SK-N-SH (cell line): ENCODE measurements at regions not wholly inside any gene's neighbourhood (a gene's known extent, or its start where the extent isn't known, plus 50 kb on each side); places are given as distances from the start of the nearest gene placed in this dataset.

ENCODE experiments used
- CTCF ChIA-PET: fragments of 300-600, 350-600 bp; formaldehyde crosslinking; extraction: SDS; loops from one replicate; lab custom pipeline; 2021; lab: Yijun Ruan, JAX
- POLR2A ChIA-PET: fragments of 350-600 bp; sonication (Branson Sonifier 250); formaldehyde crosslinking; extraction: SDS; loops from one replicate; lab custom pipeline; 2020; ENCODE audit warnings: antibody characterized with exemption, inconsistent platforms; lab: Yijun Ruan, JAX
- DNase-seq: peaks from one replicate; pipeline ENCODE4 v3.0.0; 2012
- H2AFZ ChIP-seq: fragments of 200-600 bp; sonication (generic); 2 replicates; pipeline ENCODE4 v1.8.1; 2016; ENCODE audit warnings: antibody characterized with exemption, mild to moderate bottlenecking, low read depth
- H3F3A ChIP-seq: fragments of 200-600 bp; sonication (generic); replicated peaks from 2 replicates; pipeline ENCODE3; 2016; ENCODE audit warnings: antibody characterized with exemption, mild to moderate bottlenecking; ENCODE audit not compliant: insufficient read depth
- H3K27ac ChIP-seq, 2 experiments: fragments of 200-500 bp in 1 of 2; fragments of 200-600 bp in 1 of 2; sonication (Bioruptor generic) in 1 of 2; sonication (generic), shearing (Covaris generic) in 1 of 2; 2 replicates each; pipeline versions ENCODE4 v1.5.1 to v1.6.1; 2014 to 2016; ENCODE audit warnings: low read depth in 2 of 2, inconsistent platforms in 1 of 2, low read length in 1 of 2, mild to moderate bottlenecking in 1 of 2, mixed read lengths in 1 of 2
- H3K27me3 ChIP-seq: fragments of 200-600 bp; sonication (generic), shearing (Covaris generic); 2 replicates; pipeline ENCODE4 v1.6.1; 2016; ENCODE audit warnings: mixed run types; ENCODE audit not compliant: insufficient read depth
- H3K36me3 ChIP-seq, 2 experiments: fragments of 200-500 bp in 1 of 2; fragments of 200-600 bp in 1 of 2; sonication (Bioruptor generic) in 1 of 2; sonication (generic) in 1 of 2; replicated peaks in 1 of 2; 2 replicates each; pipeline versions ENCODE3 to v1.5.1; 2014 to 2016; ENCODE audit warnings: low read length in 1 of 2, mild to moderate bottlenecking in 1 of 2; ENCODE audit not compliant: insufficient read depth in 2 of 2, control insufficient read depth in 1 of 2
- H3K4me1 ChIP-seq, 2 experiments: fragments of 200-500 bp in 1 of 2; fragments of 200-600 bp in 1 of 2; sonication (Bioruptor generic) in 1 of 2; sonication (generic), shearing (Covaris generic) in 1 of 2; 2 replicates each; pipeline versions ENCODE4 v1.5.1 to v1.6.1; 2014 to 2016; ENCODE audit warnings: low read depth in 1 of 2, low read length in 1 of 2, mixed run types in 1 of 2; ENCODE audit not compliant: insufficient read depth in 2 of 2, control insufficient read depth in 1 of 2
- H3K4me2 ChIP-seq: fragments of 200-600 bp; sonication (generic), shearing (Covaris generic); 2 replicates; pipeline ENCODE4 v1.6.1; 2017; ENCODE audit warnings: mixed run types
- H3K4me3 ChIP-seq, 2 experiments: fragments of 200-500 bp in 1 of 2; fragments of 200-600 bp in 1 of 2; sonication (Bioruptor generic) in 1 of 2; sonication (generic), shearing (Covaris generic) in 1 of 2; 2 replicates each; pipeline versions ENCODE4 v1.5.1 to v1.8.1; 2014 to 2016; ENCODE audit warnings: low read depth in 2 of 2, inconsistent platforms in 1 of 2, low read length in 1 of 2, mild to moderate bottlenecking in 1 of 2, mixed read lengths in 1 of 2, moderate library complexity in 1 of 2
- H3K79me2 ChIP-seq: fragments of 200-600 bp; sonication (generic); 2 replicates; pipeline ENCODE4 v1.8.1; 2017; ENCODE audit warnings: mild to moderate bottlenecking; ENCODE audit not compliant: insufficient read depth
- H3K9ac ChIP-seq: fragments of 200-600 bp; sonication (generic); 2 replicates; pipeline ENCODE4 v1.6.1; 2017; ENCODE audit warnings: mixed run types
- H3K9me2 ChIP-seq: fragments of 200-600 bp; sonication (generic); 2 replicates; pipeline ENCODE4 v1.6.1; 2017; ENCODE audit warnings: mixed run types
- H3K9me3 ChIP-seq: fragments of 200-600 bp; sonication (generic); 2 replicates; pipeline ENCODE4 v1.6.1; 2017; ENCODE audit warnings: mixed run types, mild to moderate bottlenecking, moderate library complexity
- H4K20me1 ChIP-seq: fragments of 200-600 bp; sonication (generic); 2 replicates; pipeline ENCODE4 v1.6.1; 2017; ENCODE audit warnings: mild to moderate bottlenecking, mixed run types; ENCODE audit not compliant: insufficient read depth
- CHD2 ChIP-seq: fragments of 150-350 bp; IDR thresholded peaks from 2 replicates; pipeline ENCODE4 v1.6.1; 2018; ENCODE audit warnings: low read length; ENCODE audit not compliant: partially characterized antibody
- EP300 ChIP-seq, 2 experiments: IDR thresholded peaks; 2 replicates each; pipeline versions ENCODE4 v1.4.0 to v1.6.1; 2012; ENCODE audit warnings: borderline replicate concordance in 1 of 2, low read depth in 1 of 2, low read length in 1 of 2
- EZH2phosphoT487 ChIP-seq: fragments of 200-600 bp; sonication (generic); IDR thresholded peaks from 2 replicates; pipeline ENCODE4 v1.6.1; 2017; ENCODE audit warnings: low read depth, mixed run types, mild to moderate bottlenecking, antibody characterized with exemption, moderate library complexity, borderline replicate concordance
- FOSL2 ChIP-seq: IDR thresholded peaks from 2 replicates; pipeline ENCODE4 v1.4.0; 2012; ENCODE audit warnings: low read depth, mild to moderate bottlenecking, moderate library complexity, borderline replicate concordance
- GABPA ChIP-seq: IDR thresholded peaks from 2 replicates; pipeline ENCODE4 v1.4.0; 2012; ENCODE audit warnings: low read depth, mild to moderate bottlenecking
- JUND ChIP-seq: IDR thresholded peaks from 2 replicates; pipeline ENCODE4 v1.4.0; 2012
- MEF2A ChIP-seq: IDR thresholded peaks from 2 replicates; pipeline ENCODE4 v1.4.0; 2012; ENCODE audit warnings: low read depth, borderline replicate concordance
- NRF1 ChIP-seq: IDR thresholded peaks from 2 replicates; pipeline ENCODE4 v1.6.1; 2012; ENCODE audit warnings: low read depth, mild to moderate bottlenecking, low read length
- POLR2AphosphoS5 ChIP-seq: IDR thresholded peaks from 2 replicates; pipeline ENCODE4 v1.6.1; 2012; ENCODE audit warnings: low read depth, low read length
- RCOR1 ChIP-seq: fragments of 150-350 bp; IDR thresholded peaks from 2 replicates; pipeline ENCODE4 v1.6.1; 2017; ENCODE audit warnings: antibody characterized with exemption, low read length
- RFX5 ChIP-seq: IDR thresholded peaks from 2 replicates; pipeline ENCODE4 v1.6.1; 2012; ENCODE audit warnings: mild to moderate bottlenecking, improper control_type of control experiment, low read length
- SIN3A ChIP-seq: IDR thresholded peaks from 2 replicates; pipeline ENCODE4 v1.6.1; 2012; ENCODE audit warnings: low read depth, mild to moderate bottlenecking, low read length, moderate library complexity, borderline replicate concordance
- TAF1 ChIP-seq: IDR thresholded peaks from 2 replicates; pipeline ENCODE4 v1.6.1; 2012; ENCODE audit warnings: low read depth, mild to moderate bottlenecking, low read length, moderate library complexity, borderline replicate concordance
- TCF12 ChIP-seq: IDR thresholded peaks from 2 replicates; pipeline ENCODE4 v1.4.0; 2012
- YY1 ChIP-seq: IDR thresholded peaks from 2 replicates; pipeline ENCODE4 v1.4.0; 2012; ENCODE audit warnings: low read depth, mild to moderate bottlenecking
- WGBS: methylation state at CpG from one replicate; pipeline ENCODE4 v1.1.6; 2017; ENCODE audit warnings: low lambda C conversion rate; 5-methylcytosine and 5-hydroxymethylcytosine counted together
- TF ChIP-seq, protein P1 (sequence below): IDR thresholded peaks from 2 replicates; pipeline ENCODE4 v1.4.0; 2012; ENCODE audit warnings: low read depth, borderline replicate concordance
- TF ChIP-seq, protein P2 (sequence below): IDR thresholded peaks from 2 replicates; pipeline ENCODE4 v1.4.0; 2012; ENCODE audit warnings: low read depth
- TF ChIP-seq, protein P3 (sequence below): IDR thresholded peaks from 2 replicates; pipeline ENCODE4 v1.6.1; 2012; ENCODE audit warnings: mild to moderate bottlenecking, low read depth, low read length, moderate library complexity

DNA sequence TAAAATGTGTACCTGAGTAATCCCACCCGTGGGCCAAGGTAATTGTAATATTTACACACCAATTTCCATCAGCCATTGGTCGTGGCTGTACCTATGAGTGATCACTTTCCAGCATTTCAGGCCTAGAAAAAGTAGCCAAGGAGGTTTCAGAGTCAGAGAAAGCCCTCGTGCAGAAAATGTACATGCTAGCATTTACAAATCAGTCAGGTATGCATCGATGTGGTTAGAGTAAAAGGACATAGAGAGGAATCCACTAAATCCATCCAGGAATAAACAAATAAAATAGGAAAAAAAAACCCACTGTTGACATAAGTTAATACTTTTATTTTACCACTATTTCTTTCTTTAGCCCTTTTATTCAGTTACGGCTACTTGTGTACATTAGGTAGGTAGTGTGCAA, 256.8 kb downstream of the TRIML1 start:
- H3K9me3 ChIP-seq = no peaks in the 10 kb centered on the region
- WGBS = 44% methylated on average over 5 of the region's 5 CpGs
- H3K4me3 ChIP-seq = no peak overlapping the region
- CTCF ChIA-PET = no interaction called here
- no peaks in the 10 kb centered on the region for H3K36me3 ChIP-seq
- H3K27me3 ChIP-seq = no peaks in the 10 kb centered on the region
- H2AFZ ChIP-seq = no peak overlapping the region
- H3K4me1 ChIP-seq = no peaks in the 10 kb centered on the region
- H3K27ac ChIP-seq = no peak overlapping the region
- TF ChIP-seq NRF1 = no peak
- TF ChIP-seq, protein P1, sequence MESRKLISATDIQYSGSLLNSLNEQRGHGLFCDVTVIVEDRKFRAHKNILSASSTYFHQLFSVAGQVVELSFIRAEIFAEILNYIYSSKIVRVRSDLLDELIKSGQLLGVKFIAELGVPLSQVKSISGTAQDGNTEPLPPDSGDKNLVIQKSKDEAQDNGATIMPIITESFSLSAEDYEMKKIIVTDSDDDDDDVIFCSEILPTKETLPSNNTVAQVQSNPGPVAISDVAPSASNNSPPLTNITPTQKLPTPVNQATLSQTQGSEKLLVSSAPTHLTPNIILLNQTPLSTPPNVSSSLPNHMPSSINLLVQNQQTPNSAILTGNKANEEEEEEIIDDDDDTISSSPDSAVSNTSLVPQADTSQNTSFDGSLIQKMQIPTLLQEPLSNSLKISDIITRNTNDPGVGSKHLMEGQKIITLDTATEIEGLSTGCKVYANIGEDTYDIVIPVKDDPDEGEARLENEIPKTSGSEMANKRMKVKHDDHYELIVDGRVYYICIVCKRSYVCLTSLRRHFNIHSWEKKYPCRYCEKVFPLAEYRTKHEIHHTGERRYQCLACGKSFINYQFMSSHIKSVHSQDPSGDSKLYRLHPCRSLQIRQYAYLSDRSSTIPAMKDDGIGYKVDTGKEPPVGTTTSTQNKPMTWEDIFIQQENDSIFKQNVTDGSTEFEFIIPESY = no peak
- TF ChIP-seq MEF2A = no peak
- POLR2A ChIA-PET = no interaction called here
- no peak overlapping the region for H3K9ac ChIP-seq
- no peak overlapping the region for H3K4me2 ChIP-seq
- H3K79me2 ChIP-seq = no peaks in the 10 kb centered on the region
- no peaks in the 10 kb centered on the region for H3K9me2 ChIP-seq
- H3F3A ChIP-seq = no peaks in the 10 kb centered on the region
- no peaks in the 10 kb centered on the region for H4K20me1 ChIP-seq
- no peak for DNase-seq

DNA sequence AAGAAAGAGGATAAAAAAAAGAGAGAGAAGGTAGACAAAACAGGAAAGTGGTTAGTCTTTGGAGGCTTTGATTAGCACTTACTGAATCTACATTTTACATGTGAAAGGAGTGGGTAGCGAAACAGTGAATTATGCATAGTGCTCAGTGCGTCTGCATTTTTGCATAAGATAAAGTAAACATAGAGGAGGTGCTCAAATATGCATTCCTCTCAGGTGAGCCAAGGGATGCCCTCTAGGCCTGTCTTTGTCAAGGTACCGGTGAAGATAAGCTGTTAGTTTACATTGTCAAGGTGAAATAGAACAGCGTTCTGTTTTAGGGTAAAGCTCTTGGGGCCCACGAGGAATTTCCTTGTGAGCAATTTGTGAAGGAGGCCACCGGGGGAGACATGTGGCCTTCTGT, 260.6 kb downstream of the TRIML1 start:
- H3K36me3 ChIP-seq = no peaks in the 10 kb centered on the region
- CTCF ChIA-PET = interaction anchor here (1.4 kb wide), 1 partner anchor 793 kb away, joined by 3 read pairs; no protein-coding TSS in a partner anchor
- H3K4me2 ChIP-seq = no peak overlapping the region
- H3K4me3 ChIP-seq = no peak overlapping the region
- POLR2A ChIA-PET = no interaction called here
- no peak for DNase-seq
- no peaks in the 10 kb centered on the region for H3K9me2 ChIP-seq
- H3K27ac ChIP-seq = no peak overlapping the region
- no peaks in the 10 kb centered on the region for H3K4me1 ChIP-seq
- WGBS = 59% methylated on average over 6 of the region's 6 CpGs
- no peak overlapping the region for H2AFZ ChIP-seq
- H3K9me3 ChIP-seq = no peaks in the 10 kb centered on the region
- no peak overlapping the region for H3K9ac ChIP-seq
- TF ChIP-seq FOSL2 (no peak), CHD2 (no peak), JUND (no peak), YY1 (no peak), RFX5 (no peak), EP300 (IDR thresholded peaks at IDR 0.05; ENCODE audit: borderline replicate concordance in 1 of 2, low read depth in 1 of 2, low read length in 1 of 2) (no peak)
- TF ChIP-seq, all 33 proteins: peak for 0
- Histone ChIP-seq H3K27me3 (no peaks in the 10 kb centered on the region), H4K20me1 (no peaks in the 10 kb centered on the region), H3F3A (no peaks in the 10 kb centered on the region), H3K79me2 (no peaks in the 10 kb centered on the region)

DNA sequence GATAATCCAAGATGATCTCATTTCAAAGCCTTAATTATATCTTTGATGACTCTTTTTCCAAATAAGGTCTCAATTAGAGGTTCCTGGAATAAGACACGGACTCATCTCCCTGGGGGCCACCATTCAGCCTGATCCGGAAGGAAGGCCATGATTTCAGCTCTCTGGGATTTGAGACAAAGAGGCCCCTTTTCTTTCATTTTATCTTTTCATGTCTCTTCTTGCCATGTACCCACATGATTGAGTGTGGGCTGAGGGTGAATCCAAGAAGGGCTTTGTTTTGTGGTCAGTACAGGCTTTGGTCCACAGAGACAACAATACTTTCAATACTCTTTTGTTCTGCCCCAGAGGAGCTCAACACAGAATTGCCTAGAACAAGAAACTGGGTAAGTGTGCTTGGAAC, 261.2 kb downstream of the TRIML1 start:
- Histone ChIP-seq H3F3A (no peaks in the 10 kb centered on the region), H3K4me1 (no peaks in the 10 kb centered on the region), H3K9me3 (no peaks in the 10 kb centered on the region), H3K27ac (no peak overlapping the region), H2AFZ (no peak overlapping the region), H3K79me2 (no peaks in the 10 kb centered on the region), H4K20me1 (no peaks in the 10 kb centered on the region), H3K9me2 (no peaks in the 10 kb centered on the region), H3K4me2 (no peak overlapping the region), H3K9ac (no peak overlapping the region), H3K27me3 (no peaks in the 10 kb centered on the region), H3K4me3 (no peak overlapping the region), H3K36me3 (no peaks in the 10 kb centered on the region)
- 44% methylated on average over 2 of the region's 2 CpGs for WGBS
- ChIA-PET POLR2A (no interaction called here), CTCF (interaction anchor here (1.4 kb wide), 1 partner anchor 794 kb away, joined by 3 read pairs; no protein-coding TSS in a partner anchor)
- no peak for DNase-seq
- TF ChIP-seq EZH2phosphoT487 = no peak
- TF ChIP-seq EP300 (IDR thresholded peaks at IDR 0.05; ENCODE audit: borderline replicate concordance in 1 of 2, low read depth in 1 of 2, low read length in 1 of 2) = no peak
- TF ChIP-seq SIN3A = no peak
- TF ChIP-seq GABPA = no peak
- TF ChIP-seq, protein P2, sequence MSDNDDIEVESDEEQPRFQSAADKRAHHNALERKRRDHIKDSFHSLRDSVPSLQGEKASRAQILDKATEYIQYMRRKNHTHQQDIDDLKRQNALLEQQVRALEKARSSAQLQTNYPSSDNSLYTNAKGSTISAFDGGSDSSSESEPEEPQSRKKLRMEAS = no peak
- TF ChIP-seq, protein P3, sequence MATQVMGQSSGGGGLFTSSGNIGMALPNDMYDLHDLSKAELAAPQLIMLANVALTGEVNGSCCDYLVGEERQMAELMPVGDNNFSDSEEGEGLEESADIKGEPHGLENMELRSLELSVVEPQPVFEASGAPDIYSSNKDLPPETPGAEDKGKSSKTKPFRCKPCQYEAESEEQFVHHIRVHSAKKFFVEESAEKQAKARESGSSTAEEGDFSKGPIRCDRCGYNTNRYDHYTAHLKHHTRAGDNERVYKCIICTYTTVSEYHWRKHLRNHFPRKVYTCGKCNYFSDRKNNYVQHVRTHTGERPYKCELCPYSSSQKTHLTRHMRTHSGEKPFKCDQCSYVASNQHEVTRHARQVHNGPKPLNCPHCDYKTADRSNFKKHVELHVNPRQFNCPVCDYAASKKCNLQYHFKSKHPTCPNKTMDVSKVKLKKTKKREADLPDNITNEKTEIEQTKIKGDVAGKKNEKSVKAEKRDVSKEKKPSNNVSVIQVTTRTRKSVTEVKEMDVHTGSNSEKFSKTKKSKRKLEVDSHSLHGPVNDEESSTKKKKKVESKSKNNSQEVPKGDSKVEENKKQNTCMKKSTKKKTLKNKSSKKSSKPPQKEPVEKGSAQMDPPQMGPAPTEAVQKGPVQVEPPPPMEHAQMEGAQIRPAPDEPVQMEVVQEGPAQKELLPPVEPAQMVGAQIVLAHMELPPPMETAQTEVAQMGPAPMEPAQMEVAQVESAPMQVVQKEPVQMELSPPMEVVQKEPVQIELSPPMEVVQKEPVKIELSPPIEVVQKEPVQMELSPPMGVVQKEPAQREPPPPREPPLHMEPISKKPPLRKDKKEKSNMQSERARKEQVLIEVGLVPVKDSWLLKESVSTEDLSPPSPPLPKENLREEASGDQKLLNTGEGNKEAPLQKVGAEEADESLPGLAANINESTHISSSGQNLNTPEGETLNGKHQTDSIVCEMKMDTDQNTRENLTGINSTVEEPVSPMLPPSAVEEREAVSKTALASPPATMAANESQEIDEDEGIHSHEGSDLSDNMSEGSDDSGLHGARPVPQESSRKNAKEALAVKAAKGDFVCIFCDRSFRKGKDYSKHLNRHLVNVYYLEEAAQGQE = no peak
- no peak for TF ChIP-seq TCF12
- no peak for TF ChIP-seq RCOR1
- TF ChIP-seq RFX5 = no peak
- TF ChIP-seq MEF2A = no peak
- no peak for TF ChIP-seq POLR2AphosphoS5
- no peak for TF ChIP-seq TAF1
- TF ChIP-seq CHD2 = no peak
